HepG2 (cell line): ENCODE measurements at regions not wholly inside any gene's neighbourhood (a gene's known extent, or its start where the extent isn't known, plus 50 kb on each side); places are given as distances from the start of the nearest gene placed in this dataset.

Experiments used
- ATAC-seq: fragments of 200-7000 bp; cut with Tn5 transposase; 3 replicates; pipeline ENCODE4 v1.9.1; 2020; ENCODE audit warnings: mild to moderate bottlenecking, moderate library complexity
- BruUV-seq: library from RNA; stranded (reverse); fragments of 400-500 nt; replicated peaks from 2 replicates; lab custom pipeline; 2021; lab: Mats Ljungman, UMichigan
- CTCF ChIA-PET: fragments of 300-600 bp; formaldehyde crosslinking; extraction: SDS; loops from one replicate; lab custom pipeline; 2021; ENCODE audit warnings: low total read pairs, inconsistent platforms, low intra/inter-chr PET ratio; lab: Yijun Ruan, JAX
- POLR2A ChIA-PET: fragments of 350-600 bp; sonication (Branson Sonifier 250); formaldehyde crosslinking; loops from one replicate; lab custom pipeline; 2020; ENCODE audit warnings: antibody characterized with exemption, inconsistent platforms; lab: Yijun Ruan, JAX
- DNase-seq: peaks from one replicate; pipeline ENCODE4 v3.0.0-alpha.2; 2015; ENCODE audit warnings: low spot score
- FAIRE-seq: peaks from 3 replicates; lab custom pipeline; 2011; peaks lifted over from hg19 to GRCh38; lab: Jason Lieb, UNC
- H2AFZ ChIP-seq: one replicate; pipeline ENCODE4 v1.6.1; 2011; ENCODE audit warnings: low read length, inconsistent platforms
- H3K27ac ChIP-seq: fragments of 300-600 bp; 3 replicates; pipeline ENCODE4 v1.8.0; 2011; ENCODE audit warnings: mixed run types, mild to moderate bottlenecking, mixed read lengths, low read length, inconsistent platforms; ENCODE audit not compliant: insufficient read depth; ENCODE audit errors: extremely low read length
- H3K27me3 ChIP-seq, 2 experiments: fragments of 200-600 bp in 1 of 2; 2 replicates in 1 of 2; 3 replicates in 1 of 2; pipeline versions ENCODE4 v1.6.0 to v1.8.0; 2011; ENCODE audit warnings: low read length in 2 of 2, mild to moderate bottlenecking in 2 of 2, moderate library complexity in 2 of 2, inconsistent platforms in 1 of 2; ENCODE audit not compliant: insufficient read depth in 2 of 2, control insufficient read depth in 1 of 2
- H3K36me3 ChIP-seq, 2 experiments: fragments of 200-600 bp in 1 of 2; replicated peaks in 1 of 2; 2 replicates in 1 of 2; 3 replicates in 1 of 2; pipeline versions ENCODE4 v1.5.1 to v1.8.0; 2011; ENCODE audit warnings: low read length in 2 of 2, inconsistent platforms in 1 of 2; ENCODE audit not compliant: insufficient read depth in 2 of 2, control insufficient read depth in 1 of 2
- H3K4me1 ChIP-seq: 2 replicates; pipeline ENCODE4 v1.5.1; 2012; ENCODE audit warnings: low read length, inconsistent platforms; ENCODE audit not compliant: insufficient read depth
- H3K4me2 ChIP-seq: 2 replicates; pipeline ENCODE4 v1.6.0; 2011; ENCODE audit warnings: low read depth, low read length, inconsistent platforms
- H3K4me3 ChIP-seq, 3 experiments: fragments of 200-600 bp in 1 of 3; sonication (generic), shearing (Covaris generic) in 1 of 3; replicated peaks in 1 of 3; 2 replicates each; pipeline ENCODE4 v1.5.1; 2011 to 2016; ENCODE audit warnings: low read length in 3 of 3, inconsistent platforms in 2 of 3, low read depth in 2 of 3, mild to moderate bottlenecking in 2 of 3, control low read depth in 1 of 3, mixed read lengths in 1 of 3; ENCODE audit not compliant: insufficient read depth in 1 of 3
- H3K79me2 ChIP-seq: one replicate; pipeline ENCODE4 v1.6.1; 2011; ENCODE audit warnings: low read length, inconsistent platforms; ENCODE audit not compliant: insufficient read depth
- H3K9ac ChIP-seq: 2 replicates; pipeline ENCODE4 v1.6.0; 2011; ENCODE audit warnings: mild to moderate bottlenecking, low read depth, low read length, inconsistent platforms; ENCODE audit not compliant: insufficient read depth
- H3K9me3 ChIP-seq: 2 replicates; pipeline ENCODE4 v1.5.1; 2012; ENCODE audit warnings: mild to moderate bottlenecking, low read length
- H4K20me1 ChIP-seq: 2 replicates; pipeline ENCODE4 v1.6.0; 2011; ENCODE audit warnings: inconsistent platforms, mild to moderate bottlenecking, low read length, moderate library complexity; ENCODE audit not compliant: insufficient read depth
- DMTF1 ChIP-seq: sonication (generic); formaldehyde crosslinking; IDR thresholded peaks from 2 replicates; pipeline ENCODE4 v1.4.0; 2020; ENCODE audit warnings: mild to moderate bottlenecking, missing genetic modification reagents
- ELF1 ChIP-seq: sonication (generic); formaldehyde crosslinking; IDR thresholded peaks from 2 replicates; pipeline ENCODE4 v1.4.0; 2020; ENCODE audit warnings: missing genetic modification reagents
- MAFF ChIP-seq: IDR thresholded peaks from 2 replicates; pipeline ENCODE4 v1.6.1; 2011; ENCODE audit warnings: low read depth, low read length, improper control_type of control experiment
- SMAD9 ChIP-seq: sonication (generic); formaldehyde crosslinking; IDR thresholded peaks from 2 replicates; pipeline ENCODE4 v1.5.1; 2020; ENCODE audit warnings: mild to moderate bottlenecking, missing genetic modification reagents
- XRCC5 ChIP-seq: fragments of 200-400 bp; formaldehyde crosslinking; optimal IDR thresholded peaks from 2 replicates; pipeline ENCODE3; 2017; ENCODE audit warnings: mild to moderate bottlenecking, low read length
- ZBTB38 ChIP-seq: sonication (generic); formaldehyde crosslinking; IDR thresholded peaks from 2 replicates; pipeline ENCODE4 v1.5.1; 2020; ENCODE audit warnings: mild to moderate bottlenecking, missing genetic modification reagents
- ZNF335 ChIP-seq: sonication (generic); formaldehyde crosslinking; IDR thresholded peaks from 2 replicates; pipeline ENCODE4 v1.4.0; 2020; ENCODE audit warnings: missing genetic modification reagents
- ZNF564 ChIP-seq: sonication (generic); formaldehyde crosslinking; IDR thresholded peaks from 2 replicates; pipeline ENCODE4 v1.8.1; 2023; ENCODE audit warnings: mild to moderate bottlenecking, missing genetic modification reagents
- WGBS: methylation state at CpG from one replicate; pipeline ENCODE4 v1.1.6; 2017; ENCODE audit warnings: low lambda C conversion rate; 5-methylcytosine and 5-hydroxymethylcytosine counted together
- in situ Hi-C: cut with HindIII; loops from 2 replicates; pipeline ENCODE4 v1.10.0; 2017; ENCODE audit warnings: low pct_unique_long_range_greater_than_20kb; ENCODE audit not compliant: extremely low pct_ligation_motif_present
- intact Hi-C: fragments of 100-400 bp; cut with micrococcal nuclease; formaldehyde crosslinking; loops from one replicate; pipeline ENCODE4 v1.10.0; 2022; ENCODE audit not compliant: unreplicated experiment
- TF ChIP-seq, protein P1 (sequence below): IDR thresholded peaks from 2 replicates; pipeline ENCODE4 v1.6.1; 2016
- TF ChIP-seq, protein P2 (sequence below): sonication (generic); formaldehyde crosslinking; IDR thresholded peaks from 2 replicates; pipeline ENCODE4 v1.5.0; 2020; ENCODE audit warnings: mild to moderate bottlenecking, missing genetic modification reagents, moderate library complexity

- FAIRE-seq (no peak), DNase-seq (no peak), ATAC-seq (no peak)
- H3K27me3 ChIP-seq = no peaks in the 10 kb centered on the region
- H3K4me1 ChIP-seq = no peaks in the 10 kb centered on the region
- ChIA-PET CTCF (no interaction called here), POLR2A (no interaction called here)
- H4K20me1 ChIP-seq = no peaks in the 10 kb centered on the region
- BruUV-seq = no TSS peak
- no peak overlapping the region for H3K9ac ChIP-seq
- TF ChIP-seq XRCC5 (no peak), ZBTB38 (CRISPR knock-in tag) (no peak), ZNF335 (CRISPR knock-in tag) (no peak), DMTF1 (CRISPR knock-in tag) (no peak), MAFF (no peak), SMAD9 (no peak), ELF1 (CRISPR knock-in tag) (no peak), ZNF564 (CRISPR knock-in tag) (no peak)
- TF ChIP-seq, protein P1, sequence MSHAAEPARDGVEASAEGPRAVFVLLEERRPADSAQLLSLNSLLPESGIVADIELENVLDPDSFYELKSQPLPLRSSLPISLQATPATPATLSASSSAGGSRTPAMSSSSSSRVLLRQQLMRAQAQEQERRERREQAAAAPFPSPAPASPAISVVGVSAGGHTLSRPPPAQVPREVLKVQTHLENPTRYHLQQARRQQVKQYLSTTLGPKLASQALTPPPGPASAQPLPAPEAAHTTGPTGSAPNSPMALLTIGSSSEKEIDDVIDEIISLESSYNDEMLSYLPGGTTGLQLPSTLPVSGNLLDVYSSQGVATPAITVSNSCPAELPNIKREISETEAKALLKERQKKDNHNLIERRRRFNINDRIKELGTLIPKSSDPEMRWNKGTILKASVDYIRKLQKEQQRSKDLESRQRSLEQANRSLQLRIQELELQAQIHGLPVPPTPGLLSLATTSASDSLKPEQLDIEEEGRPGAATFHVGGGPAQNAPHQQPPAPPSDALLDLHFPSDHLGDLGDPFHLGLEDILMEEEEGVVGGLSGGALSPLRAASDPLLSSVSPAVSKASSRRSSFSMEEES (CRISPR knock-in tag) = no peak
- TF ChIP-seq, protein P2, sequence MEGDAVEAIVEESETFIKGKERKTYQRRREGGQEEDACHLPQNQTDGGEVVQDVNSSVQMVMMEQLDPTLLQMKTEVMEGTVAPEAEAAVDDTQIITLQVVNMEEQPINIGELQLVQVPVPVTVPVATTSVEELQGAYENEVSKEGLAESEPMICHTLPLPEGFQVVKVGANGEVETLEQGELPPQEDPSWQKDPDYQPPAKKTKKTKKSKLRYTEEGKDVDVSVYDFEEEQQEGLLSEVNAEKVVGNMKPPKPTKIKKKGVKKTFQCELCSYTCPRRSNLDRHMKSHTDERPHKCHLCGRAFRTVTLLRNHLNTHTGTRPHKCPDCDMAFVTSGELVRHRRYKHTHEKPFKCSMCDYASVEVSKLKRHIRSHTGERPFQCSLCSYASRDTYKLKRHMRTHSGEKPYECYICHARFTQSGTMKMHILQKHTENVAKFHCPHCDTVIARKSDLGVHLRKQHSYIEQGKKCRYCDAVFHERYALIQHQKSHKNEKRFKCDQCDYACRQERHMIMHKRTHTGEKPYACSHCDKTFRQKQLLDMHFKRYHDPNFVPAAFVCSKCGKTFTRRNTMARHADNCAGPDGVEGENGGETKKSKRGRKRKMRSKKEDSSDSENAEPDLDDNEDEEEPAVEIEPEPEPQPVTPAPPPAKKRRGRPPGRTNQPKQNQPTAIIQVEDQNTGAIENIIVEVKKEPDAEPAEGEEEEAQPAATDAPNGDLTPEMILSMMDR = no peak
- H3K4me3 ChIP-seq = no peak overlapping the region
- in situ Hi-C loops = no loop called here
- H2AFZ ChIP-seq = no peak overlapping the region
- intact Hi-C loops = no loop called here
- WGBS = 0% methylated on average over 1 of the region's 1 CpG
- no peaks in the 10 kb centered on the region for H3K9me3 ChIP-seq
- H3K27ac ChIP-seq = no peak overlapping the region
- H3K4me2 ChIP-seq = no peak overlapping the region
- H3K79me2 ChIP-seq = no peaks in the 10 kb centered on the region
- H3K36me3 ChIP-seq = no peaks in the 10 kb centered on the region
Observed at GRCh38 chr5:87136096-87136495, 131.6 kb upstream of the RASA1 start.
